ENCODE measurements at regions not wholly inside any gene's neighbourhood (a gene's known extent, or its start where the extent isn't known, plus 50 kb on each side); places are given as distances from the start of the nearest gene placed in this dataset.
"Not testable (repeated sequence)": the region's sequence is repeated elsewhere in the genome, so short reads cannot be mapped to it uniquely, and the experiment has no call there.

DNA sequence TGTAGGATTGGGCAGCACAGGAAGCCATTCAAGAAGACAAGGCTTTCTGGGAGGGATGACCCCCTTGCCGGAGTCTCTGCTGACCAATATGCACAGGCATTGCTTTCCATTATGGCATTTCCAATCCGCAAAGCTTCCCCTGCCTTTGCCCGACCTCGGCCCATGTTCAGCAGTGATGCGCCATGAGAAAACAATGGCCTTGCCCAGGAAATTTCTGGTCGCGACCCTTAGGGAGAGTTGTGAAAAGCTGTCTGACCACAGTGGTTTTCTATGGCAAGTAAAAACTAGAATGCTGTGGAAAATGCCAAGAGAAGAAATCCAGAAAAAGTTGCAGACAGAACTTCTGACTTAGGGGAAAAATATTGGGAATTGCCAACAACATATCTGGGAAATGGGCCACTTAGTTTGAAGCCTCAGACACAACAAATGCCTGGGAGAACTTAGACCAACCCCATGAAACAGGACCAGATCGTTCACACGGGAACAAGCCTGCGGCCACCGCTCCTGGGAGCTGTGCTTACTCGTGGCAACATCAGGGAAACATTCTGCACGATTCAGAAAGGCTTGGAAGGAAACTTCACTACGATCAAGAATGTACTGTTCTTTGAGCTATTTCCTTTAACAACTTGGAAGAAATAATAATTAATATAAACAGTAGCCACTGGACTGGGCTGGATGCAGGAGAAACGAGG is 512.4 kb downstream of the TNS3 start:
- in situ Hi-C loops (cut with HindIII; ENCODE audit: low pct_unique_long_range_greater_than_20kb, low sequenced_read_pairs): no loop called here
- no peak for TF ChIP-seq JUND (IDR thresholded peaks at IDR 0.05; ENCODE audit: low read depth)
- DNase-seq (ENCODE audit: low read depth in 1 of 2, low spot score in 1 of 2): no peak

- no peak for DNase-seq (ENCODE audit: low read depth in 1 of 2, low spot score in 1 of 2)
- TF ChIP-seq JUND (IDR thresholded peaks at IDR 0.05; ENCODE audit: low read depth): no peak
- in situ Hi-C loops (cut with HindIII; ENCODE audit: low pct_unique_long_range_greater_than_20kb, low sequenced_read_pairs): no loop called here
These were observed 514.8 kb downstream of the TNS3 start for GRCh38 chr7:47066976-47067614.

DNA sequence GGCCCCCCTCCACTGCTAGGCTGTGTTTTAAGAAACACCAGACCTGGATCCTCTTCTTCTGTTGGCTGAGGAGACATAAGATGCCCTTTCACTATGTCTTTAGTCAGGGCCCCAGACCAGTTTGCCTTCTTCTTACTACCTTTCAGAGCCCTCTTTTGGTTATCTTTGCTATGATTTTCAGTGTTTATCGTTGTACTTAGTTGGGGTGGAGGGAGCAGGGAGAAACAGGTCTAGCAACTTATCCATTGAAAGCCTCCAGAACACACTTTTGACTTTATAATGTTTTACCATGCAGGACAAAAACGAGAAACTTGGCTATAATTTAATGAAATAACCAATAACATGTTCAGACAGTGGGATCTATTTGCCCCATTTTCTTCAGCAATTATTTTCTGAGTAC is 525.2 kb downstream of the TNS3 start:
- no peak for TF ChIP-seq JUND (IDR thresholded peaks at IDR 0.05; ENCODE audit: low read depth)
- in situ Hi-C loops (cut with HindIII; ENCODE audit: low pct_unique_long_range_greater_than_20kb, low sequenced_read_pairs): no loop called here
- no peak for DNase-seq (ENCODE audit: low read depth in 1 of 2, low spot score in 1 of 2)

- DNase-seq (ENCODE audit: low read depth in 1 of 2, low spot score in 1 of 2); in situ Hi-C loops (cut with HindIII; ENCODE audit: low pct_unique_long_range_greater_than_20kb, low sequenced_read_pairs): not testable (repeated sequence)
These were observed 529.2 kb downstream of the TNS3 start for GRCh38 chr7:47052541-47053208.

DNA sequence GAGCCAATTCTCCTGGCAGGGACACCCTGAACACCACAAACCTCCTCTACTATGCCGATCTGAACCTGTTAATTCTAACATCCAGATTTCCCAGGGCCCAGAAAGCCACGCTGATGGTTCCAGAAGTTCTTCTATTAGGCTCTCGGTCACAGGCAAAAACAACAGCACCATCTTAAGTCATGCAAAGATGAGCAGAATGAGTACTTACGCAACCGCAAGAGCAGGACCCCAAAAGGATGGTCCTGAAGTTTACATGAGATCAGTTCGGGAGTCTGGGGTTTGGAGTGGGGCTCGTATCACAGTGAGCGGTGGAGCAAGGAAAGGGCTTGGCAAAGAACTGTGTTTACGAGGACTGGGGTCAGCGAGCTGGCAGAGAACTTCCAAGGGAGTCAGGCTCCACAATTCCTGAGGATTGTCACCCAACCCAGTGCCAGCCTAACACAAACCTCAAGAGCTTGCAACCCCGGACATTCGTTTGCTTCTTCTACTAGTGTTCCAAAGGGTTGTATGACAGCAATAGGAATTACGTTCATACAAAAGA is 532.6 kb downstream of the TNS3 start:
- no peak for TF ChIP-seq JUND (IDR thresholded peaks at IDR 0.05; ENCODE audit: low read depth)
- in situ Hi-C loops (cut with HindIII; ENCODE audit: low pct_unique_long_range_greater_than_20kb, low sequenced_read_pairs): no loop called here
- no peak for DNase-seq (ENCODE audit: low read depth in 1 of 2, low spot score in 1 of 2)

- DNase-seq (ENCODE audit: low read depth in 1 of 2, low spot score in 1 of 2): no peak
- TF ChIP-seq JUND (IDR thresholded peaks at IDR 0.05; ENCODE audit: low read depth): no peak
These were observed 534.5 kb downstream of the TNS3 start for GRCh38 chr7:47047384-47047783.

GRCh38 chr7:47046949-47047348 is 535.0 kb downstream of the TNS3 start:
- peak; percentile 20 to 74 for DNase-seq (ENCODE audit: low read depth in 1 of 2, low spot score in 1 of 2)
- in situ Hi-C loops (cut with HindIII; ENCODE audit: low pct_unique_long_range_greater_than_20kb, low sequenced_read_pairs): no loop called here
- no peak for TF ChIP-seq JUND (IDR thresholded peaks at IDR 0.05; ENCODE audit: low read depth)

More at GRCh38 chr7:47047384-47047783, 534.5 kb downstream of the TNS3 start:
- in situ Hi-C loops (cut with HindIII; ENCODE audit: low pct_unique_long_range_greater_than_20kb, low sequenced_read_pairs): no loop called here

DNA sequence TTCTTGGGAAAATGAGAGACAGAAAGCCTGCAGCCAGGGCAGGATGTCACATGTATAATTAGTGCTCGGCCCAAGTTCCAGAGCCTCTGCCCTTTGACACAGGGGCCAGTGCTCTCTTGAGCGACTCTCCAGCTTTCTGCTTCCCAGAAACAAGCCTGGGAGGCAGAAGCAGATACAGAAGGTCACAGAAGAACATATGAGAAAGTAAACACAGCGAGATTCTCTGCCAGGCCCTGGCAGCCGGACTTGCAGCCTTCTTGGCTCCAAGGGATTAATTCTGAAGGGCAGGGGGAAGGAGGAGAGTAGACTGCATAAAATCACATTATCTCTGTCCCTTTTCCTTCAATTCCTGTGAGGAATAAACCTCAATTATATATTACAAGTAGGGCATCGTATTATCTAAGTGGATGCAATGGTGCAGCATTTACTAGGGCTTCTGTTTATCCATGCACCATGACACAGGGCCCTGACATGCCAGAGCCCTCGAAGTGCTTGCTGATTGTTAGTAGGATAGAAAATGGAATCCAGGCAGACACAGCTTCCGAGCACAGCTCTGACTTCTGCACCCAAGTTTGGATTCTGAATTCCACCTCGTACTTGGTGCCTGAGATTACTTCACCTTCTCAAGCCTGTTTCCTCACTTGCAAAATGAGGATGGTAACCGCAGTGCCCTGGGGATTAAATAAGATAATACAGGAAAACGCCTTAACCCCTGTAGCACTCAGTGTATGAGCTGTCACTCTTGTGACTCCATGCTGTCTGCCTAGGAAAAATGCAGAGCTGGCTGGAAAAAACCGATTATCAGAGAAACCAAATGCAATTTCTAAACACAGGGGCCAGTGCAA is 536.5 kb downstream of the TNS3 start:
- peak in 1 of 2 experiments; percentile 13 for DNase-seq (ENCODE audit: low read depth in 1 of 2, low spot score in 1 of 2)
- TF ChIP-seq JUND (IDR thresholded peaks at IDR 0.05; ENCODE audit: low read depth): no peak
- in situ Hi-C loops (cut with HindIII; ENCODE audit: low pct_unique_long_range_greater_than_20kb, low sequenced_read_pairs): no loop called here

- TF ChIP-seq JUND (IDR thresholded peaks at IDR 0.05; ENCODE audit: low read depth): no peak
- in situ Hi-C loops (cut with HindIII; ENCODE audit: low pct_unique_long_range_greater_than_20kb, low sequenced_read_pairs): no loop called here
- no peak for DNase-seq (ENCODE audit: low read depth in 1 of 2, low spot score in 1 of 2)
These were observed 537.3 kb downstream of the TNS3 start for GRCh38 chr7:47044625-47045024.

DNA sequence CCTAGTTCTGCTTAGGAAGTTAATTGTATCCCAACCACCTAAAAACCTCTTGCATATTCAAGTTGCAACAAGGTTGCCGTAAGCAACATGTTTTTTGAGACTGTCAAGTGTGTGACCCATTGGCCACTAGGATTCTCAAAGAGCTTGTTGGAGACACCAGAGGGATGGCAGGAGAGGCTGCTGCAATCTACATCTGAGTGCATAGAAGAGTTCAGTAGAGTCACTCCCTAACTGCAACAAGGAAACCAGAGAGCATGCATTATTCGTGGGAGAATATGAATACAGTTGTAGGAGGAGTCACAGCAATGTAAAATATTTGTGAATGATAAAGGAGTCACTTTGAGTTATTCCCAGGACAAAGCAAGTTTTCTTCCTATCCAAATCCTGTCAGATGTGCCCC is 538.6 kb downstream of the TNS3 start:
- in situ Hi-C loops (cut with HindIII; ENCODE audit: low pct_unique_long_range_greater_than_20kb, low sequenced_read_pairs): no loop called here
- TF ChIP-seq JUND (IDR thresholded peaks at IDR 0.05; ENCODE audit: low read depth): no peak
- no peak for DNase-seq (ENCODE audit: low read depth in 1 of 2, low spot score in 1 of 2)

DNA sequence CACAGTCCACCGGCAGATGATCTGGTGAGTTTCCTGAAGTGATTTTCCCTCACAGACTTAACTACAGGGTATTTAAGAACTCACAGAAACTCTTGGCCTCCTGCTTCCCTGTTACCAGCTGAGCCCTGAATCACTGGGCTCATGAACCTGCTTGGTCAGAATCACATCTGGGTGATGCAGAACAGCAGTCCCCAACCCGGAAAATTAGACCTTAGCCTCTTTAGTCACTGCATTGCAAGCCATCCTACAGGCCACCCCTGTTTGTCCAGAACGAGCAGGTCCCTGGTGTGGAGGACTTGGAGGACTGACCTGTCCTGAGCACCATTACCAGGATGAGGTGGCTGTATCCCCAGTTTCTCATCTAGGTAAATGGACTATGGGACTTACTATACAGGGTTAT is 539.2 kb downstream of the TNS3 start:
- TF ChIP-seq JUND (IDR thresholded peaks at IDR 0.05; ENCODE audit: low read depth): no peak
- in situ Hi-C loops (cut with HindIII; ENCODE audit: low pct_unique_long_range_greater_than_20kb, low sequenced_read_pairs): no loop called here

GRCh38 chr7:47040795-47041347 is 541.0 kb downstream of the TNS3 start:
- no peak for DNase-seq (ENCODE audit: low read depth in 1 of 2, low spot score in 1 of 2)
- TF ChIP-seq JUND (IDR thresholded peaks at IDR 0.05; ENCODE audit: low read depth): no peak
- in situ Hi-C loops (cut with HindIII; ENCODE audit: low pct_unique_long_range_greater_than_20kb, low sequenced_read_pairs): no loop called here

More for the DNA sequence above, 539.2 kb downstream of the TNS3 start:
- DNase-seq (ENCODE audit: low read depth in 1 of 2, low spot score in 1 of 2): no peak
